H9 (cell line): ENCODE measurements at regions not wholly inside any gene's neighbourhood (a gene's known extent, or its start where the extent isn't known, plus 50 kb on each side); places are given as distances from the start of the nearest gene placed in this dataset.

Experiments used
- DNase-seq: peaks from one replicate; pipeline ENCODE4 v3.0.0-alpha.2; 2017
- H2AFZ ChIP-seq: one replicate; pipeline ENCODE4 v1.6.1; 2013; ENCODE audit warnings: mild to moderate bottlenecking, low read length, control low read depth, moderate library complexity
- H2AK5ac ChIP-seq: 2 replicates; pipeline ENCODE4 v1.6.1; 2013; ENCODE audit warnings: low read length, control low read depth, mixed read lengths; ENCODE audit not compliant: insufficient read length
- H2BK120ac ChIP-seq: one replicate; pipeline ENCODE4 v1.6.1; 2013; ENCODE audit warnings: low read depth, mild to moderate bottlenecking, low read length, control low read depth, inconsistent platforms; ENCODE audit not compliant: poor library complexity, severe bottlenecking
- H2BK12ac ChIP-seq: 2 replicates; pipeline ENCODE4 v1.6.1; 2013; ENCODE audit warnings: low read length, control low read depth, mixed read lengths, low read depth; ENCODE audit not compliant: insufficient read length
- H2BK15ac ChIP-seq: 2 replicates; pipeline ENCODE4 v1.6.1; 2013; ENCODE audit warnings: low read depth, low read length, control low read depth
- H2BK20ac ChIP-seq: one replicate; pipeline ENCODE4 v1.6.1; 2013; ENCODE audit warnings: low read depth, mild to moderate bottlenecking, low read length, control low read depth, inconsistent platforms; ENCODE audit not compliant: poor library complexity, severe bottlenecking
- H2BK5ac ChIP-seq: 2 replicates; pipeline ENCODE4 v1.6.1; 2013; ENCODE audit warnings: low read length, control low read depth, mixed read lengths; ENCODE audit not compliant: insufficient read length
- H3K14ac ChIP-seq: 2 replicates; pipeline ENCODE4 v1.6.1; 2013; ENCODE audit warnings: low read length, control low read depth; ENCODE audit not compliant: insufficient read depth
- H3K18ac ChIP-seq: 2 replicates; pipeline ENCODE4 v1.6.1; 2013; ENCODE audit warnings: low read depth, mild to moderate bottlenecking, mixed read lengths, low read length, control low read depth; ENCODE audit not compliant: insufficient read length
- H3K23ac ChIP-seq: 2 replicates; pipeline ENCODE4 v1.6.1; 2013; ENCODE audit warnings: low read length, control low read depth, mixed read lengths, low read depth; ENCODE audit not compliant: insufficient read length
- H3K23me2 ChIP-seq: 2 replicates; pipeline ENCODE4 v1.6.1; 2013; ENCODE audit warnings: low read depth, mild to moderate bottlenecking, mixed read lengths, low read length, control low read depth; ENCODE audit not compliant: insufficient read length, poor library complexity, severe bottlenecking
- H3K27ac ChIP-seq: 2 replicates; pipeline ENCODE4 v1.5.1; 2013; ENCODE audit warnings: low read length, control low read depth, mixed read lengths, low read depth; ENCODE audit not compliant: insufficient read length
- H3K27me3 ChIP-seq: 2 replicates; pipeline ENCODE4 v1.6.1; 2013; ENCODE audit warnings: low read length, control low read depth, inconsistent platforms; ENCODE audit not compliant: insufficient read depth
- H3K4ac ChIP-seq: 2 replicates; pipeline ENCODE4 v1.6.1; 2013; ENCODE audit warnings: low read depth, mild to moderate bottlenecking, control low read depth, inconsistent platforms, low read length, moderate library complexity
- H3K4me1 ChIP-seq: 2 replicates; pipeline ENCODE4 v1.6.1; 2013; ENCODE audit warnings: low read length, control low read depth, inconsistent platforms; ENCODE audit not compliant: insufficient read depth
- H3K4me2 ChIP-seq: 2 replicates; pipeline ENCODE4 v1.6.1; 2013; ENCODE audit warnings: low read length, control low read depth, mixed read lengths; ENCODE audit not compliant: insufficient read length, insufficient read depth
- H3K56ac ChIP-seq: 2 replicates; pipeline ENCODE4 v1.6.1; 2013; ENCODE audit warnings: low read depth, mild to moderate bottlenecking, mixed read lengths, low read length, control low read depth; ENCODE audit not compliant: insufficient read length
- H3K79me1 ChIP-seq: 2 replicates; pipeline ENCODE4 v1.6.1; 2013; ENCODE audit warnings: low read depth, mild to moderate bottlenecking, moderate library complexity, low read length, control low read depth, inconsistent platforms; ENCODE audit not compliant: insufficient read depth, poor library complexity, severe bottlenecking
- H3K79me2 ChIP-seq: 2 replicates; pipeline ENCODE4 v1.6.1; 2013; ENCODE audit warnings: low read length, control low read depth, inconsistent platforms; ENCODE audit not compliant: insufficient read depth
- H3K9ac ChIP-seq: 2 replicates; pipeline ENCODE4 v1.6.1; 2013; ENCODE audit warnings: low read length, control low read depth, mixed read lengths; ENCODE audit not compliant: insufficient read length; ENCODE audit errors: extremely low read depth
- H3K9me3 ChIP-seq: one replicate; pipeline ENCODE4 v1.6.1; 2013; ENCODE audit warnings: low read depth, low read length, inconsistent platforms; ENCODE audit not compliant: control insufficient read depth
- H3T11ph ChIP-seq: one replicate; pipeline ENCODE4 v1.6.1; 2013; ENCODE audit warnings: mild to moderate bottlenecking, low read length, control low read depth, inconsistent platforms
- H4K20me1 ChIP-seq: one replicate; pipeline ENCODE4 v1.6.1; 2013; ENCODE audit not compliant: control insufficient read depth, insufficient read length, insufficient read depth
- H4K5ac ChIP-seq: 2 replicates; pipeline ENCODE4 v1.6.1; 2013; ENCODE audit warnings: low read depth, mild to moderate bottlenecking, mixed read lengths, low read length, control low read depth; ENCODE audit not compliant: insufficient read length
- H4K8ac ChIP-seq: replicated peaks from 2 replicates; pipeline ENCODE4 v1.6.1; 2013; ENCODE audit warnings: low read length, control low read depth, mixed read lengths, low read depth; ENCODE audit not compliant: insufficient read length
- H4K91ac ChIP-seq: 2 replicates; pipeline ENCODE4 v1.6.1; 2013; ENCODE audit warnings: low read depth, mild to moderate bottlenecking, moderate library complexity, mixed read lengths, low read length, control low read depth; ENCODE audit not compliant: insufficient read length
- H3K27ac Mint-ChIP-seq, 3 experiments: 2 replicates in 2 of 3; 3 replicates in 1 of 3; pipeline ENCODE4 v1.8.0; 2020 to 2021; ENCODE audit warnings: mixed read lengths in 3 of 3, mild to moderate bottlenecking in 1 of 3, moderate library complexity in 1 of 3
- H3K27me3 Mint-ChIP-seq: 2 replicates; pipeline ENCODE4 v1.8.0; 2021; ENCODE audit warnings: low read depth, mild to moderate bottlenecking, moderate library complexity, mixed read lengths
- H3K36me3 Mint-ChIP-seq, 3 experiments: 2 replicates in 2 of 3; 3 replicates in 1 of 3; pipeline ENCODE4 v1.8.0; 2020 to 2021; ENCODE audit warnings: low read depth in 3 of 3, mixed read lengths in 3 of 3; ENCODE audit not compliant: insufficient read depth in 1 of 3
- H3K4me1 Mint-ChIP-seq, 2 experiments: 2 replicates each; pipeline ENCODE4 v1.8.0; 2020; ENCODE audit warnings: mixed read lengths in 2 of 2
- H3K4me3 Mint-ChIP-seq, 2 experiments: 2 replicates in 1 of 2; 3 replicates in 1 of 2; pipeline ENCODE4 v1.8.0; 2020 to 2021; ENCODE audit warnings: mild to moderate bottlenecking in 2 of 2, mixed read lengths in 2 of 2, moderate library complexity in 1 of 2
- H3K9me3 Mint-ChIP-seq, 2 experiments: 2 replicates in 1 of 2; 3 replicates in 1 of 2; pipeline ENCODE4 v1.8.0; 2020; ENCODE audit warnings: mild to moderate bottlenecking in 2 of 2, mixed read lengths in 2 of 2, moderate library complexity in 1 of 2
- WGBS: extraction: QIAGEN DNeasy Blood & Tissue Kit; methylation state at CpG from one replicate; pipeline ENCODE4 v1.1.7; 2013; ENCODE audit warnings: missing lambda C conversion rate, low lambda C conversion rate, mixed read lengths; ENCODE audit not compliant: insufficient read length; ENCODE audit errors: extremely low coverage; 5-methylcytosine and 5-hydroxymethylcytosine counted together
- TF ChIP-seq, protein P1 (sequence below): fragments of 200-600 bp; sonication (generic); conservative IDR thresholded peaks from 3 replicates; pipeline ENCODE4 v1.8.0; 2021; ENCODE audit warnings: antibody characterized with exemption, mild to moderate bottlenecking

DNA sequence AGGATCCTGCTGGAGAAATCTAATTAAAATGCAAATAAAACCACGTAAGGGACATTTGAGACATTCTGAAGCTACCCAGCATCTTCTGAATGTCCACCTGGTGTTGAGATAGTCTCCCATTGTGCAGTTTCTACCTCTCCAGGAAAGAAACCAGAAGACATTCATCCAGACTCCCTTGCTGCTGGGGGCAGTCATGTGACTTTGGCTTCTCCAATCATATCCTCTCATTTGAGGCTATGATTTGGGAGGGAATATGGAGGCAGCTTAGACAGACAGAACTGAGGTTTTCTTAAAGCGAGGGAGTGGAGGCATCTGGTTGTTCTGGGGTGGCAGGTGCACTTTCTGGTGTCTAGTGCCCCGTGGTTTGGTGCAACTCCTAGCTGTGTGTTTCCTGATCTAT lies 315.2 kb upstream of the SULF2 start:
- no peaks in the 10 kb centered on the region for H3K9me3 ChIP-seq
- DNase-seq, result no peak
- no peaks in the 10 kb centered on the region for H3K4me1 ChIP-seq
- no peak overlapping the region for H3T11ph ChIP-seq
- H3K56ac ChIP-seq, result no peak overlapping the region
- no peaks in the 10 kb centered on the region; the same call in none of the 2 replicates for H3K27me3 Mint-ChIP-seq
- no peak overlapping the region for H3K4ac ChIP-seq
- no peaks in the 10 kb centered on the region for H4K20me1 ChIP-seq
- H4K91ac ChIP-seq, result no peak overlapping the region
- TF ChIP-seq, protein P1, sequence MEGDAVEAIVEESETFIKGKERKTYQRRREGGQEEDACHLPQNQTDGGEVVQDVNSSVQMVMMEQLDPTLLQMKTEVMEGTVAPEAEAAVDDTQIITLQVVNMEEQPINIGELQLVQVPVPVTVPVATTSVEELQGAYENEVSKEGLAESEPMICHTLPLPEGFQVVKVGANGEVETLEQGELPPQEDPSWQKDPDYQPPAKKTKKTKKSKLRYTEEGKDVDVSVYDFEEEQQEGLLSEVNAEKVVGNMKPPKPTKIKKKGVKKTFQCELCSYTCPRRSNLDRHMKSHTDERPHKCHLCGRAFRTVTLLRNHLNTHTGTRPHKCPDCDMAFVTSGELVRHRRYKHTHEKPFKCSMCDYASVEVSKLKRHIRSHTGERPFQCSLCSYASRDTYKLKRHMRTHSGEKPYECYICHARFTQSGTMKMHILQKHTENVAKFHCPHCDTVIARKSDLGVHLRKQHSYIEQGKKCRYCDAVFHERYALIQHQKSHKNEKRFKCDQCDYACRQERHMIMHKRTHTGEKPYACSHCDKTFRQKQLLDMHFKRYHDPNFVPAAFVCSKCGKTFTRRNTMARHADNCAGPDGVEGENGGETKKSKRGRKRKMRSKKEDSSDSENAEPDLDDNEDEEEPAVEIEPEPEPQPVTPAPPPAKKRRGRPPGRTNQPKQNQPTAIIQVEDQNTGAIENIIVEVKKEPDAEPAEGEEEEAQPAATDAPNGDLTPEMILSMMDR, result no peak
- H3K9me3 Mint-ChIP-seq, result peaks cover 0 to 3% of the 10 kb centered on the region in 2 experiments; a peak in 1 of 5 replicates
- no peak overlapping the region for H3K9ac ChIP-seq
- H2AK5ac ChIP-seq, result no peak overlapping the region
- H4K5ac ChIP-seq, result no peak overlapping the region
- no peak overlapping the region for H2BK5ac ChIP-seq
- no peak overlapping the region for H3K27ac Mint-ChIP-seq
- no peak overlapping the region for H3K4me3 Mint-ChIP-seq
- no peaks in the 10 kb centered on the region for H3K79me1 ChIP-seq
- H2BK15ac ChIP-seq, result no peak overlapping the region
- no peak overlapping the region for H3K23ac ChIP-seq
- no peaks in the 10 kb centered on the region for H3K4me1 Mint-ChIP-seq
- H2AFZ ChIP-seq, result no peak overlapping the region
- H3K27ac ChIP-seq, result no peak overlapping the region
- no peaks in the 10 kb centered on the region for H3K27me3 ChIP-seq
- H3K79me2 ChIP-seq, result no peaks in the 10 kb centered on the region
- H3K14ac ChIP-seq, result no peak overlapping the region
- no peak overlapping the region for H3K18ac ChIP-seq
- no peaks in the 10 kb centered on the region for H3K23me2 ChIP-seq
- no peak overlapping the region for H2BK12ac ChIP-seq
- whole genome bisulfite sequencing, result no CpG with 5 or more reads among the region's 3 CpGs
- H2BK20ac ChIP-seq, result no peak overlapping the region
- no peaks in the 10 kb centered on the region; a peak in 1 of 7 replicates for H3K36me3 Mint-ChIP-seq
- H2BK120ac ChIP-seq, result no peak overlapping the region
- H3K4me2 ChIP-seq, result no peak overlapping the region
- H4K8ac ChIP-seq, result no peak overlapping the region
